ENCODE measurements at regions not wholly inside any gene's neighbourhood (a gene's known extent, or its start where the extent isn't known, plus 50 kb on each side); places are given as distances from the start of the nearest gene placed in this dataset.

DNA sequence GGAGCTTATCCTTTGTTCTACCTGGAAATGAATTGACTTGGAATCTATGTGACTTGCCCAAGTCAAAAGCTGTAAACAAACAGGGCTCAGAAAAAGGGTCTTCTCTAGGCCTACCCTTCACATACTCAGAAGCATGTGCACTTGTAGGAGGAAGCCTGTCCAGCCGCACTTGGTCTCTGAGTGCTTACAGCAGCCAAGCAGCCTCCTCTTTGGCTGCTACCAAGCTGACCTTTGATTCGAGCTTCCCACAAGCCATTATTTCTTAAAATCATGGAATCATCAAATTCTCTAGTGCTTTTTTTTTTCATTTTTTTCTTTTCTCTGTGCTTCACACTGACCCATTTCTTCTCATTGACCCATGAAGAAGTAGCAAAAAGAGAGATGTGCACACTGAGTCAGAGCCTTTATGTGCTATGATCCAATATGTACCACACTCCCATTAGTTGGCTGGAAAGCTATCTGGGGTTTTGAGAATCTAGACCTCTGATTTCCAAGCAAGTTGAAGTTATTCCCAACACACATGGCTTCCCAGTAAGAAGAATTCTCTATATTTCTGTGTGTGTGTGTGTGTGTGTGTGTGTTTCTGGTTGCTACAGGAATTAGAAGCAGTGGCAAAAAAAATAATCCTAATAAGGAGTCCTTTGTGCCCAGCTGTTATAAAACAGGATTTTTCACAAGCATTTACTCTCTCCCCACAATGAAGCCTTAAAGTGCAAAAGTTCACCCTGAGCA is 550.3 kb upstream of the TNP1 start:
- 88% methylated on average over 2 of the region's 2 CpGs for WGBS (ENCODE audit: low lambda C conversion rate)
- no peaks in the 10 kb centered on the region for H3K79me2 ChIP-seq (ENCODE audit: insufficient read depth)
- H4K20me1 ChIP-seq (ENCODE audit: insufficient read depth) = no peaks in the 10 kb centered on the region
- TF ChIP-seq FOXJ3 (CRISPR knock-in tag; IDR thresholded peaks at IDR 0.05) = no peak
- TF ChIP-seq JUND (IDR thresholded peaks at IDR 0.05) = no peak
- no peak for TF ChIP-seq ELF1 (IDR thresholded peaks at IDR 0.05)
- no peak for TF ChIP-seq RCOR1 (IDR thresholded peaks at IDR 0.05; ENCODE audit: low read length)
- TF ChIP-seq MXI1 (IDR thresholded peaks at IDR 0.05; ENCODE audit: low read depth, low read length) = no peak
- TF ChIP-seq SMC3 (IDR thresholded peaks at IDR 0.05; ENCODE audit: low read depth, low read length) = no peak
- TF ChIP-seq FOSL2 (IDR thresholded peaks at IDR 0.05; ENCODE audit: borderline replicate concordance, low read depth) = no peak
- no peak for TF ChIP-seq TAF1 (IDR thresholded peaks at IDR 0.05; ENCODE audit: borderline replicate concordance, low read depth, low read length)
- no peak for TF ChIP-seq MEF2A (IDR thresholded peaks at IDR 0.05; ENCODE audit: borderline replicate concordance, low read depth)
- no peak for TF ChIP-seq GATA2 (CRISPR knock-in tag; IDR thresholded peaks at IDR 0.05)
- TF ChIP-seq RAD21 (IDR thresholded peaks at IDR 0.05; ENCODE audit: low read length) = no peak
- TF ChIP-seq SIN3A (IDR thresholded peaks at IDR 0.05; ENCODE audit: borderline replicate concordance, low read depth, low read length) = no peak
- TF ChIP-seq, protein P1, sequence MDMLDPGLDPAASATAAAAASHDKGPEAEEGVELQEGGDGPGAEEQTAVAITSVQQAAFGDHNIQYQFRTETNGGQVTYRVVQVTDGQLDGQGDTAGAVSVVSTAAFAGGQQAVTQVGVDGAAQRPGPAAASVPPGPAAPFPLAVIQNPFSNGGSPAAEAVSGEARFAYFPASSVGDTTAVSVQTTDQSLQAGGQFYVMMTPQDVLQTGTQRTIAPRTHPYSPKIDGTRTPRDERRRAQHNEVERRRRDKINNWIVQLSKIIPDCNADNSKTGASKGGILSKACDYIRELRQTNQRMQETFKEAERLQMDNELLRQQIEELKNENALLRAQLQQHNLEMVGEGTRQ (IDR thresholded peaks at IDR 0.05; ENCODE audit: borderline replicate concordance, low read depth, low read length) = no peak
- no peak for TF ChIP-seq TEAD4 (IDR thresholded peaks at IDR 0.05; ENCODE audit: borderline replicate concordance, insufficient read depth)
- TF ChIP-seq, protein P2, sequence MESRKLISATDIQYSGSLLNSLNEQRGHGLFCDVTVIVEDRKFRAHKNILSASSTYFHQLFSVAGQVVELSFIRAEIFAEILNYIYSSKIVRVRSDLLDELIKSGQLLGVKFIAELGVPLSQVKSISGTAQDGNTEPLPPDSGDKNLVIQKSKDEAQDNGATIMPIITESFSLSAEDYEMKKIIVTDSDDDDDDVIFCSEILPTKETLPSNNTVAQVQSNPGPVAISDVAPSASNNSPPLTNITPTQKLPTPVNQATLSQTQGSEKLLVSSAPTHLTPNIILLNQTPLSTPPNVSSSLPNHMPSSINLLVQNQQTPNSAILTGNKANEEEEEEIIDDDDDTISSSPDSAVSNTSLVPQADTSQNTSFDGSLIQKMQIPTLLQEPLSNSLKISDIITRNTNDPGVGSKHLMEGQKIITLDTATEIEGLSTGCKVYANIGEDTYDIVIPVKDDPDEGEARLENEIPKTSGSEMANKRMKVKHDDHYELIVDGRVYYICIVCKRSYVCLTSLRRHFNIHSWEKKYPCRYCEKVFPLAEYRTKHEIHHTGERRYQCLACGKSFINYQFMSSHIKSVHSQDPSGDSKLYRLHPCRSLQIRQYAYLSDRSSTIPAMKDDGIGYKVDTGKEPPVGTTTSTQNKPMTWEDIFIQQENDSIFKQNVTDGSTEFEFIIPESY (IDR thresholded peaks at IDR 0.05; ENCODE audit: borderline replicate concordance, low read depth) = no peak
- no peak for TF ChIP-seq FOXM1 (IDR thresholded peaks at IDR 0.05; ENCODE audit: low read depth)
- TF ChIP-seq EZH2phosphoT487 (IDR thresholded peaks at IDR 0.05; ENCODE audit: borderline replicate concordance, low read depth) = no peak
- no peak overlapping the region for H3K4me2 ChIP-seq
- no peak overlapping the region for H3K9ac ChIP-seq
- ChIA-PET CTCF (interaction anchor here (0.6 kb wide), 1 partner anchor 568 kb away, joined by 4 read pairs; no protein-coding TSS in a partner anchor), POLR2A (no interaction called here)
- H3K27me3 ChIP-seq (ENCODE audit: insufficient read depth) = no peaks in the 10 kb centered on the region
- peaks cover 12% of the 10 kb centered on the region for H3F3A ChIP-seq (replicated peaks; ENCODE audit: insufficient read depth)
- no peak overlapping the region for H3K27ac ChIP-seq (ENCODE audit: low read depth in 2 of 2, low read length in 1 of 2)
- H3K4me3 ChIP-seq (ENCODE audit: low read depth in 2 of 2, low read length in 1 of 2) = no peak overlapping the region
- H2AFZ ChIP-seq (ENCODE audit: low read depth) = peak overlapping the region; percentile 40; the same call in 1 of the 2 replicates
- no peaks in the 10 kb centered on the region for H3K9me3 ChIP-seq
- peaks cover 2 to 21% of the 10 kb centered on the region in 2 experiments; a peak in 2 of 4 replicates for H3K4me1 ChIP-seq (ENCODE audit: control insufficient read depth in 1 of 2, insufficient read depth in 2 of 2, low read depth in 1 of 2, low read length in 1 of 2)
- no peak for DNase-seq
- no peaks in the 10 kb centered on the region for H3K9me2 ChIP-seq
- H3K36me3 ChIP-seq (replicated peaks in 1 of 2; ENCODE audit: control insufficient read depth in 1 of 2, insufficient read depth in 2 of 2, low read length in 1 of 2) = no peaks in the 10 kb centered on the region
